ENCODE measurements at regions not wholly inside any gene's neighbourhood (a gene's known extent, or its start where the extent isn't known, plus 50 kb on each side); places are given as distances from the start of the nearest gene placed in this dataset.
"Not testable (repeated sequence)": the region's sequence is repeated elsewhere in the genome, so short reads cannot be mapped to it uniquely, and the experiment has no call there.

DNA sequence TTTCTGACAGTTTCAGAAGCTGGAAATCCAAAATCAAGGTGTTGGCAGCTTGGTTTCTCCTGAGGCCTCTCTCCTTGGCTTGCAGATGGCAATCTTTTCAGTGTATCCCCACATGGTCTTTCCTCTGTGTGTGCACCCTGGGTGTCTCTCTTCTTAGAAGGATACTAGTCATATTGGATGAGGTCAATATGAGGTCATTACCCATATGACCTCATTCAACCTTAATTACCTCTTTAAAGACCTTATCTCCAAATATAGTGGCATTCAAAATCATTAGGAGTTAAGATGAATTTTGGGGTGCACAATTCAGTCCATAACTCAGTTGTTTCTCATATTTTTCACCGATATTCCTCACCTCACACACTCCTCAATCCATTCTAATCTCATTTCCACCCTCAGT is 92.4 kb upstream of the TGM3 start:
- no peak for DNase-seq

DNA sequence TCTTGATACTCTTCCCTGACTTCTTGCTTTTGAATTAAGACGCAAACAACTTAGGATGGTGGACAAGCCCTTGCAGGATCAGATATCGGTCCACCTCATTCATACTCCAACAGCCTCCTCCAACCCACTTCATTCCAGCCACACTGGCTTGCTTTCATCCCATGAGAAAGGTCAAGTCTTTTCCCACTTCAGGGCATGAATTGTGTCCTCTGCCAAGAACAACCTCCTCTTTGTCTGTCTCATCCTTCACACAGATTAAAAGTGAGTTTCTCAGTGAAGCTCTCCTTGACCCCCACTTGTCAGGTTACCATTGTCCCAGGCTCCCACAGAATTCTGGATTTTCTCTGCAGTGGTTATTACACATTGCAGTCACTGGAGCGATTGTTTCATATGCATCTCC is 91.8 kb upstream of the TGM3 start:
- DNase-seq, result no peak

DNA sequence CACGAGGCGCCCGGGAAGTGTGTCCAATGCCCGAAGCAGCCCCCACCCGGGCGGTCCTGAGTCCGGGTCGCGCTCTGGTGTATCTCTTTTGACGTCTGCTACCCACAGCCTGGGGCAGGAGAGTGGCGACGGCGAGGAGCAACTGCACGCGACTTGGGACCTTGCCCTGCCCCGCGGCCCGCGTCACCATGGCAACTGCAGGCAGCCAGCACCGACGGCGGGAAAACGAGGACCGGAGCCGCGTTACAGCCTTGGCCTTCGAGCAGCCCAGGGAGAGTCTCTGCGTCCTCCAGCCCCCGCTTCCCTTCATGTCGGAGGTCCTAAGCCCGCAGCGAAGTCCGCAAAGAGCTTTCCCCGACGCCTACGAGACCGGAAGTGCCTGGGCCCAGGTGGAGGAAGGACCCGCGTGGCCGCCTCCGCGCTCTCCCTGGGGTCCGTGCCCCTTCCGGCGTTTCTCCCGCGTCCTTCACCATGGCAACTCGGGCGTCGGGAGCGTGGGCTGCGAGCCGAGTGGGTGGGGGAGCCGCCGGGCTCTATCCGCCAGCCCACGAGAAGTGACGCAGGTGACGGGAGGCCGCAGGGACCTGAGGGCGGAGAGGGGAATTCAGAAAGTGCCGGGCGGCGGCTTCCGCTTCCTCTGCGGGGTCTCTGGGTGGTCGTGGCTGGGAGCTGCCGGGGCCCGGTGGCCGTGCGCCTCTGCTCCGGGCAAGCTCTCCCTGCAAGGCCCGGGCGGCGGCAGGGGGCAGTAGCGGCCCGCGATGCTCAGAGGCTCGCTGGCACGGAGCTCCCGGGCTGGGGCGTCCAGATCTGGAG is 88.6 kb upstream of the TGM3 start:
- peak; percentile 81 to 87 for DNase-seq

DNA sequence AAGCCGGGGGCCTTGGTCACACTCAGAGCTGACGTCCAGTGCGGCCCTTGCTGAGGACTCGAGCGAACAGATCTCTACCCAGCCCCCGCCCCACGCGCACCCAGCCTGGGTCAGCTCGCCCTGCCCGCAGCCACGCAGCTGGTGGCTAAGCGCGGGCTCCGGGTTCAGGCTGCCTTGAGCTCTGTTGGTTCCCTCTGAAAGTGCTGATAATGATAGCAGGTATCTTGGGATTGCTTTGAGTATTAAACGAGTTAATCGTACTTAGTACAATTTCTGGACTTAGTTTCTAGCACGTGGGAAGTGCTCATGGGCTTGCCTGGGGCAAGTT is 88.1 kb upstream of the TGM3 start:
- DNase-seq, result no peak

DNA sequence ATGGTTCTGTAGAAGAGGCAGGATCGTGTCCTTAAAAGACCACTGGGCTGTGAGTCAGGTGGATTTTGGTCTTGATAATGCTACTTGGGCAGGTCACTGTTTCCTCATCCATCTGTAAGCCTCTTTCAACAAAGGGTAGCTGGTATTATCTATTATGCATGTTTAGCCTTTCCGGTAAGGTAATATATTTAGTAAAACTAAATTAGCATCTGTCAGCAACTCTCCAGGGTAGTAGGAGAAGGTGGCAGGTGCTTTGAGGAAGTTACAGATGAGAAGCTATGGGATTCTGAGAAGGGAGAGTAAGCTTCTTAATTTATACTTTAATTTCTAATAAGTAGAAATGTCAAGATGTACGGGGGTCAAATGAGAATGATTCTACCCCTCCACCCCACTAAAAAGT is 86.9 kb upstream of the TGM3 start:
- DNase-seq, result no peak

DNA sequence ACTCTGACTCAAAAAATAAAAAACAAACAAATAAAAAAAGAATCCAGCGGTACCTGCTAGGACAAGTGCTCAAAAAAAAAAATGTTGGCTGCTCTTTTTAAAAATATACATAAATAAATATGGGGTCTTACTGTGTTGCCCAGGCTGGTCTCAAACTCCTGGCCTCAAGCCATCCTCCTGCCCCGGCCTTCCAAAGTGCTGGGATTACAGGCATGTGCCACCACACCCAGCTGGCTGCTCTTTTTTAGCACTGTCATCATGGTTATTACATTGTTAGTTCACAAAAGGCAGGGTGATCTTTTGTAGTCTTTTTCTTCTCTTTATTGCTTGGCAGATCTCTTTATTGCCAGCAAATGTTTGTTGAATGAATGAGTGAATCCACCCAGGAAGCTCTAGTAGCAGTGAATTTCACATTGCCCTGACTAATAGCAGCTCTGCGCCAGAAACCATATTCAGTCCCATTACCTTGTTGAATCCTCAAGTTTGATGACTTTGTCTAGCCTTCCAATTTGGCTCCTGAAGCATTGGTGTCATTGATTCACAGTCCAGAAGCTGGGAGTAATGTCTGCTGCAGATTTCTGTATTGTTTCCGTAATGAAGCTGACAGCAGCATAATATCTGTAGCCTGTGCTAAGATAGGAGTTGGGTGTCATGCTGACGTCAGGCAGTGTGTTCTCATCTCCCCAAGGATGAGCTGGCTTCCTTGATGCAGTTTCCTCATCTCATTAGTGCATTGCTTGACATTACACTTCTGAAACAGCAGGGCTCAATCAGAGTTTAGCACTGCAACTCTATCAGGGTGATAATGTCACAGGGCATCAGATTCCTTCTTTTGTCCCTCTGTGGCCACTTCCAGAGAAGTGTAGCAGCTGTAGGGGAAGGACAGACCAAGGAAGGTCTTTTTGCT is 84.9 kb upstream of the TGM3 start:
- no peak for DNase-seq

DNA sequence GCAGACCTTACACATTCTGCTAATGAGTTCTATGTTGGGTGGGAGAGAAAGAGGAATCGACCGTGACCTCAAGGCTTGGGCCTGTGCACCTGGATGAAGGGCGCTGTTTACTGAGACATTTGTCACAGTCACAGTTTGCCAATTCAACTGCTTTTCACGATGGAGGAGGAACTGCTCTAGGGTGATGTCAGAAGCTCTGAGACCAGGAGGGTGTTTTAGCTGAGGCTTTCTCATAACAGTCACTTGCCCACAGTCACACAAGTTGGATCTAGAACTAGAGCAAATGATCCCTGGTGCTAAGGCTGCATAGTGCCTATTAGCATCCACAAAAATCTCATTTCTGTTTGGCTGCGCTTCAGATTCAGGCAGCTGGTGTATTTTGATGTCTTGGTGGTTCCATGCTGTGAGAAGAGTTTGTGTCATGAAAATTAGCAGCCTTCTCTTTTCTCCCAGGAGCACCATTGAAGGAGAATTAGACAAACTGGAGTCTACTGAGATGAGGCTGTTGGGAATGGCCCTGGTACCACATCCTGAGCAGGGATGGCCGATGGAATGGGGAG is 83.3 kb upstream of the TGM3 start:
- DNase-seq, result no peak

DNA sequence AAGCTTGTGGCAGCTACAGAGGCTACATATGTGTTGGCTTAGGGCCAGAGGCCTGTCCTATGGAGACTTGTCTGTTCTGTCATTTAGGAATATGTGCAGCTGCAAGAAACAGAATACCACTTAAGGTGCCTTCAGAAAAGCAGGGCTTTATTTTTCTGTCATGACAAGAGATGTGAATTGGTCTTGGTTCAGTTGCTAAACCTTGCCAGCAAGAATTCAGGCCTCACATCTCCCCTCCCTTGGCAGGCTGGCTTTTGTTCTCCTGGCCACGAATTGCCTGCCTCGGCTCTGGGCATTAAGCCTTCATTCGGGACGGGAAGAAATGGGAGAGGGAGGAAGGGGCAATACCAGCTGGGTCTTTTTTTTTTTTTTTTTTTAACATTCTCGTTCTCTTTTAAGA is 82.4 kb upstream of the TGM3 start:
- no peak for DNase-seq

DNA sequence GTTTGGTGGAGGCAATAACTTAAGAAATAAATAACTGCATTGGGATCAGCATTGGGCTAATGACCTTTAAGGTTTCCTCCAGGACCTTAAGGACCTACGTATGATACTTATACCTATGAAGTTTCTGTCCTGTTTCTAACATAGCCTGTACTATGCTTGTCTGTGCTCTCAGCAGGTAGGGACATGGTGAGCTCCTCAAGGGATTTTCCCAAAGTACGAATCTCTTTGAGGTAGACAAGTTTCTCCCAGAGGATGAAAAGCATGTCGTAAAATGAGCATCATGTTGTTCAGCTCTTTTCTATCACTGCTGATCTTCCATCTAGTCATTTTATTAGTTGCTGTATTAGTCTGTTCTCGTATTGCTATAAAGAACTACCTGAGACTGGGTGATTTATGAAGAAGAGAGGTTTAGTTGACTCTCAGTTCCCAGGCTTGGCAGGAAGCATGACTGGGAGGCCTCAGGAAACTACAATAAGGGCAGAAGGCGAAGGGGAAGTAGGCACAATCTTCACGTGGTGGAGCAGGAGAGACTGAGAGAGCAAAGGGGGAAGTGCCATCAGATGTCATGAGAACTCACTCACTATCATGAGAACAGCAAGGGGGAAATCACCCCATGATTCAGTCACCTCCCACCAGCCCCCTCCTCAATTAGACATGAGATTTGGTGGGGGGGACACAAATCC is 77.8 kb upstream of the TGM3 start:
- no peak for DNase-seq

DNA sequence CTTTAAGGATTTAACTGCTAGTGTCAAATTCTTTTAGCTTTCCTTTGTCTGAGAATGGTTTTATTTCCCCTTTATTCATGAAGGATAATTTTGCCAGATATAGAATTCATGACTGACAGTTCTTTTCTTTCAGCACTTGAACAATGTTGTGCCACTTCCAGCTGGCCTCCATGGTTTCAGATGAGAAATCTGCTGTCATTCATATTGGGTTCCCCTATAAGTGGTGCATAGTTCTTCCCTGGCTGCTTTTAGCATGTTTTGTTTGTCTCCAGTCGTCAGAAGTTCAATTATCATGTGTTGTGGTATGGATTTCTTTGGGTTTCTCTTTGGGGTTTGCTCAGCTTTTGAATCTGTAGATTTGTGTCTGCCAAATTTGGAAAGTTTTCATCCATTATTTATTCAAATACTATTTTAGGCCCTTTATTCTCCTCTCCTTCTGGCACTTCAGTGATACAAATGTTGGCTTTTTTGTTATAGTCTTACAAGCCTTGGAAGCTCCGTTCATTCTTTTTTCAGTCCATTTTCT is 76.3 kb upstream of the TGM3 start:
- DNase-seq, result no peak

DNA sequence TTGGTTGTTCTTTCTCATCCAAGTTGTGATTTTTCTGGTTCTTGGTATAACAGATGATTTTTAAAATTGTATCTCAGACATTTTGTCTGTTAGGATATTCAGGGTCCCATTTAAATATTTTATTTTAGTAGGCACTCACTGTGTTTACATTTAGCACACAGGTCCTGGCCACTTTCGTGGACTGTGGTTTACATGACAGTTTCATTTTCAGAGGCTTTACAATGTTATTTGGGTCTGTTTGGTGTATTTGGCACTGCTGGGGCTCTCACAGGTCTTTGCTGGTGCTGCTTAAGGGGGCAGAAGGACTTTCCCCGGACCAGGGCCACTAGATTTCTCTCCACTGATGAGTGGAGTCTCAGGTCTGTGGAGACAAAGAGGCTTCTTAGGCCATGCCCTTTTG is 75.5 kb upstream of the TGM3 start:
- DNase-seq, result no peak

DNA sequence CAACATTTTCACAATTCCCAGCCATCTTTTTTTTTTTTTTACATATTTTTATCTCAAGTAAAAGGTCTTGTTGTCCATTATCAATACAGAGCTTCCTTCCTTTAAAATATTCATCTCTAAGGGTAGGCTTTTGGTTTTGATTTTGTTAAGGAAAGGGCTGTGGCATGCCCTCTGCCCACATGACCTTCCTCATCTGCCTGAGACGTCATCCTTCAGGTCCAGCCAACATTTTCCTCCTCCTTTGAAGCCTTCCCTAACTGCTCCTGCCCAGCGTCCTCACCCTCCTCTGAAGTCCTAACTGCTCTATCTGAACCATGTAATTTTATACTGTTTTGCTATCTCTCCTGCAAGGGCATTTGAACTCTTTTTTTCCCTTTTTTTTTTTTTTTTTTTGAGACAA is 73.9 kb upstream of the TGM3 start:
- DNase-seq, result no peak

DNA sequence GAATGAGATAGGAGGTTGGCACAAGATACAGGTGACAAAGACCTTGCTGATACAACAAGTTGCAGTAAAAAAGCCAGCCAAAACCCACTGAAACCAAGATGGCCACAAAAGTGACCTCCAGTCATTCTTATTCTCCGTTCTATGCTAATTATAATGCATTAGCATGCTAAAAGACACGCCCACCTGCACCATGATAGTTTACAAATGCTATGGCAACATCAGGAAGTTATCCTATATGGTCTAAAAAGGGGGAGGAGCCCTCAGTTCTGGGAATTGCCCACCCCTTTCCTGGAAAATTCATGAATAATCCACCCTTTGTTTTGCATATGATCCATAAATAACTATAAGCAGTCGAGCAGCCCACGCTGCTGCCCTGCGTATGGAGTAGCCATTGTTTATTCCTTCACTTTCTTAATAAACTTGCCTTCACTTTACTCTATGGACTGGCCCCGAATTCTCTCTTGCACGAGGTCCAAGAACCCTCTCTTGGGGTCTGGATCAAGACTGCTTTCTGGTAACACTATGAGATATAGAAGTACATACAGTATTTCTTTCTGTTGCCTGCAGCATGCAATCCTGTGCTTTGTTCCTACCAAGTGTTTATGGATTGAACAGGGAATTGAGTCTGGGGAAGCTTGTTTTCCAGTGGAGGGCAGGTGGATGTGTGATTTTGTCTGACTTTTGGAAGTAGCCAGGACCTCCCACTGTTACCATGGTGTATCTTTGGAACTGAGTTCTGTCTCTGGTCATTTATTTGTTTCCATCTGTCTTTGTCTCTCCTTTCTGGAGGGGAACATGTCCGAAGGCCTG is 72.0 kb upstream of the TGM3 start:
- no peak for DNase-seq

DNA sequence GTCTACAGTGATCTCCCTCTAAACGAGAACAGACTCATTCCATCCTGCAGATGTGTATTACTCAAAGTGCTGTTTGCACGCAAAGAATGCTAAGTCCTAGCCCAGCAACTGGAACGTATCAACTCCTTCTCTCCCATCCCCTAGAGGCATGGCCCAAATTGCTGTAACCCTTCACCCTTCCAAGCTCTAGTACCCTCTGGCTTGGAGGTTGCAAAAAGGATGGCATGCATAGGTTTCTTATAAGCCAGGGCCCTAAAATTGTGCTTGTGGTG is 71.5 kb upstream of the TGM3 start:
- DNase-seq, result no peak

DNA sequence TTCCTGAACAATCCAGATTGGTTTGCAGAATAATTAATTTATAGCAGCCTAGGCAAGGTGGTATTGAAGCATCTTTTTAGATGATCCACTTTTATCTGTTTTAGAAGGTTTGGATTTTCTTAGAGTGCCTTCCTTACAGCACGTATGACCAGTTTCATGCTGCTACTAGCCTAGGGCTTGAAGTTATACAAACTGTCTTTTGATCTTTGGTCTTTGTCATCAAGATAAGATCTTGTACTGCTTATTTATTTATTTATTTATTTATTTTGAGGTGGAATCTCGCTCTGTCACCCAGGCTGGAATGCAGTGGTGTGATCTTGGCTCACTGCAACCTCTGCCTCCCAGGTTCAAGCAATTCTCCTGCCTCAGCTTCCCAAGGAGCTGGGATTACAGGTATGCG is 68.5 kb upstream of the TGM3 start:
- not testable (repeated sequence) for DNase-seq

DNA sequence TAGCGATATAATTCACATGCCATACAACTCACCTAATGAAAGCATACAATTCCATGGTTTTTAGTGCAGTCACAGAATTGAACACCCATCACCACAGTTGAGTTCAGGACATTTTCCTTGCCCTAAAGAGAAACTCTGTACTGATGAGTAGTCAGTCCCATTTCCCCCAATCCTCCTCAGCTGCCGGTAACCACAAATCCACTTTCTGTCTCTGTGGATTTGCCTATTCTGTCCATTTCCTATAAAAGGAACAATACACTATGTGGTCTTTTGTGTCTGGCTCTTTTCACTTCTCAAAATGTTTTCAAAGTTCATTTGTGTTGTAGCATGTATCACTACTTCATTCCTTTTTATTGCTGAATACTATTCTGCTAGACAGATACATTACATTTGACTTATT is 67.9 kb upstream of the TGM3 start:
- no peak for DNase-seq

DNA sequence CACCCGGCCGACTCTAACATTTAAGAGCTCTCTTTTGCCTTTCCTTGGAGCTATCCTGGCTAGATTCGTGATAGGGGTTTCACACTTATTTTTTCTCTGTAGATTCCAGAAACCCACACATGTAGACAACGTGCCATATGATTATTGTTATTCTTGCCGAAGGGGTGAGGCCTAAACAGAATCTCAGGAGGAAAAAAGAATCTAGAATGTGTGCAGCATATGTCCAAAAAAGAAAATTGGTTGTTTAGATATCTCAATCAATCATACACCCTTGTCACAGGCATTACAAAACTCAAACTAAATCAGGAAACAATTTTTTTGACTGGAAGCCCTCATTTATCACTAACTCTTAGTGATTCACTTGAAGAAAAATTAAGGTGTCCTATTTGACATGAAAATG is 66.9 kb upstream of the TGM3 start:
- DNase-seq, result no peak

DNA sequence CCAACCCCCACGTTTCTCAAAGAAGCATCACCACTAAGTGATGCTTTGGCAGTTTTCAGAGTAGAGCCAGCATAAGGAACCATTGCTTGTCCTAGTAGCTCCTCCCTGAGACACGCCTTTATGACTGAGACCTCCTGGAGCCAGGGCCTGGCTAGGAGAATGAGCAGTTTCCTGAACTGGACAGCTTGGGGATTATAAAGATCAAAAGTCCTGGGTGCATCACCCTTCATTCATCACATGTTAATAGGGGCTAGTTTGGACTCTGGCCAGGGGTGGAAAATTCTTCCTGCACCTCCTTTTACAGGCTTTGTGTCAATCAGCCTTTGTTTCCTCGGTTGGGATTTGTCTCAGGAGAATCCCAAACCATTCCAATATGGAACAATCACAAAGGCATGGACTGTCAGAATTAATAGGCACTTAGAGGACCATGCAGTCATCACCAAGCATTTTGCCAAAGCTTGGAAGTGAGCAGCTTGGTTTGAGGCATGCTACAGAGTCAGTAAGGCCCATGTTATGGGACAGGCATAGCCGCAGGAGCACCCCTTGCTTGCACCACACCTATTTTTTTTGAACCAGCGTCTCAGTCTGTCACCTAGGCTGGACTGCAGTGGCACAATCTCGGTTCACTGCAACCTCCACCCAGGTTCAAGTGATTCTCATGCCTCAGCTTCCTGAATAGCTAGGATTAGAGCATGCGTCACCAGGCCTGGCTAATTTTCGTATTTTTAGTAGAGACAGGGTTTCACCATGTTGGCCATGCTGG is 64.9 kb upstream of the TGM3 start:
- no peak for DNase-seq

DNA sequence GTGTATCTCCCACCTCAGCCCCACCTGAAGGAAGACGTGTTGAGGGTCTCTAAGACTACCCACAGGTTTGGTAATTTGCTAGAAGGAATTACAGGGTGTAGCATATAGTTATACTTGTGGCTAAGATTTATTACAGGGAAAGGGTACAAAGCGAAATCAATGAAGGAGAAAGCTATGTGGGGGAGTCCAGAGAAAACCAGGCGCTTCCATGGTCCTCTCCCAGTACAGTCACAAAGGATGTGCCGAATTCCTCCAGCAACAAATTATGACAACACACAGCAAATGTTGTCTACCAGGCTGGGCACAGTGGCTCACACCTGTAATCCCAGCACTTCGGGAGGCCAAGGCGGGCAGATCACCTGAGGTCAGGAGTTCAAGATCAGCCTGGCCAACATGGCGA is 64.1 kb upstream of the TGM3 start:
- no peak for DNase-seq

DNA sequence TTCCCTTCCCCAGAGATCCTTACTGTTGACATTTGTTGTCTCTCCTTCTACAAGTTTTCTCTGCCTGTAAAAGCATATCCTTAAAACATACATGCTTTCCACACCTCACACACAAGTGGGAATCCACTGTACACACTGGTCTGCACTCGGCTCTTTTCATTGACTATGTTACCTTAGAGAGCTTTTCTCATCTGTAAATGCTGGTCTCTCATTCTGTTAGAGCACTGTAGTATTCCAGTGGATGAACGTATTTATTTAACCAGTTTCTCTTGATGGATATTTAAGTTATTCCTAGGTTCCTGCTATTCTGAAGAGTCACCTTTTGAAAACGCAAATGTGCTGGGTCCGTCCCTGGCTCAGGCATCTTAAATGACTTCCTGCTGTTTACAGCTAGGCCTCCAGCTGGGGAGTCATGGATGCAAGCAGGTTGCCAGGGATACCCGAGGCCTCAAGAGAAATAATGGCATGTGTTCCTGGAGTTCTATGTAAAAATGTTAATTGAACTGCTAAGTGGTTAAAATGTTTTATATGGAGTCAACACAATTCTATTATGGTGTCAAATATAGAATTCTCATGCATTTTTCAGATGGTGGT is 61.1 kb upstream of the TGM3 start:
- no peak for DNase-seq

DNA sequence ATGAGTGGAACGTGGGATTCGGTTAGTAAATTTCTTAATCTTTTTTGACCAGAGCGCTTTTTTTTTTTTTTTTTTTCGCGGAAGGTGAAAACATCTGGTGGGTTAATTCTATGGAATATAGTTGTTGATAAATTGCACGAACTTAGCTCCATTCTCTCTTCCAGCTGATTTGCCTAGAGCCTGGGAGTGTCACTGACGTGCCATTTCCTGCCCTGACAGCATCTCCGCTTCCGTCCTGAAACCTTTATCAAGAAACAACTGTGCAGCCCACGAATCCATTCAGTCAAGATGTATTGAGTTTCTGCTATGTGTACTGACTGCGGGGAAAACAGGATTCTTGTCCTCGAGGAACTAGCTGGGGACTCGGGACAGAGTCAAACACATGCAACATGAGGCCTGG is 59.5 kb upstream of the TGM3 start:
- DNase-seq, result no peak

DNA sequence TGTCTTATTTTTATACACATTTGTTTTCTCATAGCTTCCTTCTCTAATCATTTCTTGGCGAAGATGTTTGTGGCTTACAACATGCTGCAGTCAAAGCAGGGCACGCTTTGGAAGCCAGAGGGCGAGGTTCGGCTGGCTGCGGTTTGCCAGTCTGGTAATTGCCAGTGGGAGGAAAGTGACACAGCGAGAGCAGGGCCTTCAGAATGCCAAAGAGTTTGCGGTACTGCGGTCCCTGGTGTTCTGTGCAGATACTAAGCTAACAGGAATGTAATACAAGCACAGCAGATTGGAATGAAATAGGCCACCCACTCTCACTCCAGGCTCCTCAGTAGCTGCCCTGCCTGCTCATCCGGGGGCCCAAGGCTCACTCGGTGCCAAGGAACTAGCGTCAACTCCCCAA is 58.7 kb upstream of the TGM3 start:
- no peak for DNase-seq

Measured in activated CD4-positive, alpha-beta T cell treated with anti-CD3 and anti-CD28 coated beads for 4 hours (primary cell).